Umbilical cord (tissue), 1 donor: ENCODE measurements at regions not wholly inside any gene's neighbourhood (a gene's known extent, or its start where the extent isn't known, plus 50 kb on each side); places are given as distances from the start of the nearest gene placed in this dataset.
A peak's percentile ranks its signal among the peaks of the same experiment; 100 is the strongest.
"Not testable (repeated sequence)": the region's sequence is repeated elsewhere in the genome, so short reads cannot be mapped to it uniquely, and the experiment has no call there.

Source experiments
- DNase-seq: peaks from one replicate; pipeline ENCODE4 v3.0.0-alpha.2; 2015; ENCODE audit warnings: low spot score

GRCh38 chr16:9338510-9338909, 247.1 kb downstream of the HAPSTR1 start:
- DNase-seq = no peak

DNA sequence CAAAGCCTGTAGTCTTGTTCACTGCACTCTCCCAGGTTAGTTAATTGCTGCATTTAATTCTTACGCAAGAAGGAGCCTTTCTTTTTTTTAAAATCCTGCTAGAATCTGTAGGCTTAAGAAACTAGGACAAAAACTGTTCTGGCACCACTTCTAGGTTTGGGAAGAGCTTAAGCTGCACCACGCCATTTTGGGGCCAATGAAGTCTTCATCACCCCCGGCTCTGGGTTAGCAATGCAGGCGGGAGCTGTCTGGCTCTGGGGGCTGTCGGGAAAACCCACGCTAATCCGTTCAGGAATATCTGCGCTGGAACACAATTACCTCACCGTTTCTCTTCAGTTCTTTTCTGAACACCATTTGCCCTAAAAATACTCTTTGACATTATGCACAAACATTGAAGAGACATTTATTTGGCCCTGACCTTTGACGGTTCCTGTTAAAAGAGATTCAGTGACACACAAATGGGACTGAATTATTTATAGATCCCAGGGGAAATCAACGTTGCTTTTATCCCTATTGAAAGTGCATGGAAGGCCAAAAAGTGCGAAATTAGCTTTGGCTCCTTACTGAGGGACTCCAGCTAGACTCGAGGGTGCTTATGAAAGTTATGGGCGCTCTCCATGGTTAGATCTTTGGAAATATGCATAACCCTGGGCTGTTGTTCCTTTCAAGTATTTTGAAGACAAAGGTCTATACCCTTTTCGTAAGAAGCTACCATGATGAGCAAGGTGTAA, 249.2 kb downstream of the HAPSTR1 start:
- DNase-seq = peak; percentile 68

DNA sequence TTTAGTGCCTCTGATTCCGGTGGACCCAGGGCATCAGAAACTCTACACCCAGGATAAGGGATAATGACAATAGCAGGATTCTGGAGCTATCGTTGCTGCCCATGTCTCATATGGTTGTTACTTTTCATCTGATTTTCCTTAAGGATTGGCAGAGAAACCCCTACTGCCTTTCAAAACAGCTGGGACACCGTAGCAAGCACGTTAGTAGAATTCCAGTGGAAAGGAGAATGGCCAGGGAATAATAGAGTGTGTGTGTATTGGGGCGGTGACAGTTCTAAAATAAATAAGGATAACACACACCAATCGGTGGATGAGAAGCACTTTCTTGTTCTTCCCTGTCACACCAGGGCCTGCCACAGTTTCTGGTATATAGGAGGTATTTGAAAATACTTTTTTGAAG, 251.8 kb downstream of the HAPSTR1 start:
- DNase-seq = no peak

GRCh38 chr16:9344508-9344907, 253.1 kb downstream of the HAPSTR1 start:
- DNase-seq = no peak

DNA sequence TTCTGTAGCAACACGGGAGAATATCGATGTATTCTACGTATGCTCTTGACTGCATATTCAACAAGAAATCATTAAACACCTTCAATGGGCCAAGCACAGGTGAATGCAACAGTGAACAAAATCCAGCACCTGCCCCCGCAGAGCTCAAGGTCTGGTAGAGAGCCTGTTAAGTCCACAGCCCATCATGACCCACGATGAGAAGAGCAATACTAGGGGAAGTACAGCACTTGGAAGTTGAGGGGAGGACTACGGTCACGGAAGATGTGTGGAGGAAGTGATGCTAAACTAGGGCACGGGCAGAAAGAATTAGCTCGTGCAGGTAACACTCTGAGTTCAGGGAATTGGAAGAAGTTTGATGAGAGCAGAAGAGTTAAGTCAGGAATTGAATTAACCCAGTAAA, 253.6 kb downstream of the HAPSTR1 start:
- no peak for DNase-seq

GRCh38 chr16:9345880-9346279, 254.4 kb downstream of the HAPSTR1 start:
- no peak for DNase-seq

GRCh38 chr16:9348912-9349311, 257.5 kb downstream of the HAPSTR1 start:
- no peak for DNase-seq

- DNase-seq = not testable (repeated sequence)
Measured at GRCh38 chr16:9349373-9349960, 258.0 kb downstream of the HAPSTR1 start.

DNA sequence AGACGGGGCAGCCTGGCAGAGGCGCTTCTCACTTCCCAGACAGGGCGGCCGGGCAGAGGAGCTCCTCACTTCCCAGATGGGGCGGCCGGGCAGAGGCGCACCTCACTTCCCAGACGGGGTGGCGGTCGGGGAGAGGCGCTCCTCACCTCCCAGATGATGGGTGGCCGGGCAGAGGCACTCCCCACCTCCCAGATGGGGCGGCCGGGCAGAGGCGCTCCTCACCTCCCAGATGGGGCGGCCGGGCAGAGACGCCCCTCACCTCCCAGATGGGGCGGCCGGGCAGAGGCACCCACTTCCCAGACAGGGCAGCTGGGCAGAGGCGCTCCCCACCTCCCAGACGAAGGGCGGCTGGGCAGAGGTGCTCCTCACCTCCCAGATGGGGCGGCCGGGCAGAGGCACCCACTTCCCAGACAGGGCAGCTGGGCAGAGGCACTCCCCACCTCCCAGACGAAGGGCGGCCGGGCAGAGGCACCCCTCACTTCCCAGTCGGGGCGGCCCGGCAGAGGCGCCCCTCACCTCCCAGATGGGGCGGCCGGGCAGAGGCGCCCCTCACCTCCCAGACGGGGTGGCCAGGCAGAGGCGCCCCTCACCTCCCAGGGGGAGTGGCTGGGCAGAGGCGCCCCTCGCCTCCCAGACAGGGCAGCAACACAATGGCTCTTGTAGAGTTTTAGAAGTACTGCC, 258.8 kb downstream of the HAPSTR1 start:
- DNase-seq = not testable (repeated sequence)

DNA sequence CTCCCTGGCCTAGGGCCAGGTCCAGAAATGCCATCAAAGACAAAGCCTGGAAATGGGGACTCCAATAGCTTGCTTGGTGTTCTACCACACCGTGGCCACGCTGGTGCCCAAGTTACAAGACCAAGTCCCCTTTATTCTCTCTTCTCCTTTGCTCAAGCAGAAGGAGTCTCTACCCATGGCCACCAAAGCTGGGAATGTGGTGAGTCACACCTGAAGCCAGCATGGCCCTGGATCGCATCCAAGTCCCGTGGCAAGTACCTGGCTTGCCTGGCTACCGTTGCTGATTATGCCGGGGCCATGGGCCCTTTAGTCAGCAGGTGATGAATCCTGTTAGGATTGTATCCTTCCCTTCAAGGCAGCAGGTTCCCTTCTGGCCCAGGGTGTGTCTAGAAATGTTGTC, 260.0 kb downstream of the HAPSTR1 start:
- no peak for DNase-seq

DNA sequence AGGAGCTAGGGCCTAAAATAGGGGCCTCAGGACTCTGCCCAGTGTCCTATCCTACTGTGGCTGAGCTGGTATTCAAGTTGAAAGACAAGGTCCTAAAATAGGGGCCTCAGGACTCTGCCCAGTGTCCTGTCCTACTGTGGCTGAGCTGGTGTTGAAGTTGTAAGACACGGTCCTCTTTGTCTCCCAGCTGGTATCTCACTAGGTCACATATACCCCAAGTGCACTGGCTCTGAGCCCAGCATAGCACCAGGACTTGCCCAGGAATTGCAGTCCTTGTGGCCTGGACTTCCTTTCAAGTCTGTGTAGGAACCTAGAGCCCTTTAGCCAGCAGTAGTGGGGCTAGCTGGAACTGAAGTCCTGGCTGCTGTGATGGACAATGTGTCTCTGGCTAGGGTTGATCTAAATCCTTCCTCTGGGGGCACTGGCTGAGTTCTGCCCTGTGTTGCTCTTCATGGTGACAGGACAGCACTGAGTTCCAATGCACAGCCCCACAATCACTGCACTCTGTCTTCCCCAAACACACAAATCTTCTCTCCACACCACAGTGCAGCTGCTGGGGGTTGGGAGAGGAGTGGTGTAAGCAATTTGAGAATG, 260.5 kb downstream of the HAPSTR1 start:
- no peak for DNase-seq

DNA sequence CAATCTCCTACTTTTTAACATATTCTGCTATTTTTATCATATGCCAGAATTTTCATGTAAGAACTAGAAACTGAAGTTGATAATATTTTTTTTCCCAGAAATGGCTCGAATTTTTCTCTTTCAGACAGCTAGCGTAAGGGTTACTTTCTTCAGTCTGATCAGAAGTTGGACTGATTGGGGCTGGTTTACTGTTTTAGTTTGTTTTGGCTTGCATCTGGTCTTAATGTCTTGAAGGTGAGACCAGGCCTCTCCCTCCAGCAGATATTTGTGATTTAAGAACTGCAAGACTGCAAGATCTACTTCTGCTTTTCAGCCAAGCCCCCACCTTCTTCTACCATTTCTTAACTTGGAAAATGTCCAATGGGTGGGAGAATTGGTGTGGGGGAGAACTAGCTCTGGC, 266.4 kb downstream of the HAPSTR1 start:
- DNase-seq = no peak

GRCh38 chr16:9360075-9360474, 268.6 kb downstream of the HAPSTR1 start:
- DNase-seq = no peak

DNA sequence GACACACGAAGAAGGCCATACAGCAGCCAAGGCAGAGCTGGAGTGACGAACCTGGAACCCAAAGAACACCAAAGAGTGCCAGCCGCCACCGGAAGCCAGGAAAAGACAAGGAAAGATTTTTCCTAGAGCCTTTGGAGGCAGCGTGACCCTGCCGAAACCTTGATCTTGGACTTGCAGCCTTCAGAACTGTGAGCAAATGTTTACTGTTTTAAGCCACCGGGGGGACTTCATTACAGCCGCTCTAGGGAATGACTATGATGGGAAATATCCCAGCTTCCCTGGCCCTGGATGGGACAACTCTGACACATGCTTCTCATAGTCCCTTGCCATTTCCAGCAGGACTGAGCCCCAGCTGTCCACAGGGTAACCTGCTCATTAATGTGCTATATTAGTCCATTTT, 270.6 kb downstream of the HAPSTR1 start:
- DNase-seq = no peak

GRCh38 chr16:9362604-9363003, 271.2 kb downstream of the HAPSTR1 start:
- DNase-seq = no peak

DNA sequence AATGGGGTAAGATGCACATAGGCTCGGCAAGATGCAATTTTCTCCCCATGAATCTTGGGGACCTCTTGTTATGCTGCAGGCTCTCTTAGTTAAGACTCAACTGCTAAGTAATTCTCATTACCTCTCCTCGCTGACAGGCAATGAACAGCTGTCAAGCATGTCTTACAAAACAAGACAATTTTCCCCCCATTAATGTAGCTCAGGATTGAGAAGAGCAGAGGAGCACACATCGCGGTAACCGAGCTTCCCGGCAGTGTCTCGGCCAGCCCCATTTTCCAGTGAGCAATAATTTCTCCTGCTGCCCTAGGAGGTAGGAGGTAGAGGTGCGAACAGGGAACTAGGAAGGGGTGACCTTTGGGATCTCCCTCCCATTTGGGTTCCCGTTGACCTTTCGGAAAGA, 272.1 kb downstream of the HAPSTR1 start:
- no peak for DNase-seq

GRCh38 chr16:9364721-9365369, 273.4 kb downstream of the HAPSTR1 start:
- no peak for DNase-seq

DNA sequence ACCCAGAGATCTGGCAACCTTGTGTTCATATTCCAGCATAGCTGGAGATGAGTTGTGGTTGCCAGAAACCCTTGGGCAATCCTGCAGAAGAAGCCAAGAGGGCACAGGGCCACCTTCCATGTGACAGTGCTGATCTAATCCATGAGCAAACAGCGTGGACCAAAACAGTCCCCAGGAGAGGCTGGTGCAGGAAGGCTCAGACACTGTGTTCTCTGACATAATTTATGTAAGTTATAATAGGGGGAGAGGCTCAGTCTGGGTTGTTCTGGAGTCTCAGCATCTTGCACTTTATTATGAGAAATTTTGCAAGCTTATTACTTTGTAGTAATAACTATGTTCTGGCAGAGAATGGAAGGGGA, 273.9 kb downstream of the HAPSTR1 start:
- DNase-seq = no peak

- no peak for DNase-seq
Measured at GRCh38 chr16:9366048-9366969, 274.9 kb downstream of the HAPSTR1 start.

GRCh38 chr16:9370061-9370491, 278.6 kb downstream of the HAPSTR1 start:
- no peak for DNase-seq
